ENCODE measurements at regions not wholly inside any gene's neighbourhood (a gene's known extent, or its start where the extent isn't known, plus 50 kb on each side); places are given as distances from the start of the nearest gene placed in this dataset.

- TF ChIP-seq, protein P1, sequence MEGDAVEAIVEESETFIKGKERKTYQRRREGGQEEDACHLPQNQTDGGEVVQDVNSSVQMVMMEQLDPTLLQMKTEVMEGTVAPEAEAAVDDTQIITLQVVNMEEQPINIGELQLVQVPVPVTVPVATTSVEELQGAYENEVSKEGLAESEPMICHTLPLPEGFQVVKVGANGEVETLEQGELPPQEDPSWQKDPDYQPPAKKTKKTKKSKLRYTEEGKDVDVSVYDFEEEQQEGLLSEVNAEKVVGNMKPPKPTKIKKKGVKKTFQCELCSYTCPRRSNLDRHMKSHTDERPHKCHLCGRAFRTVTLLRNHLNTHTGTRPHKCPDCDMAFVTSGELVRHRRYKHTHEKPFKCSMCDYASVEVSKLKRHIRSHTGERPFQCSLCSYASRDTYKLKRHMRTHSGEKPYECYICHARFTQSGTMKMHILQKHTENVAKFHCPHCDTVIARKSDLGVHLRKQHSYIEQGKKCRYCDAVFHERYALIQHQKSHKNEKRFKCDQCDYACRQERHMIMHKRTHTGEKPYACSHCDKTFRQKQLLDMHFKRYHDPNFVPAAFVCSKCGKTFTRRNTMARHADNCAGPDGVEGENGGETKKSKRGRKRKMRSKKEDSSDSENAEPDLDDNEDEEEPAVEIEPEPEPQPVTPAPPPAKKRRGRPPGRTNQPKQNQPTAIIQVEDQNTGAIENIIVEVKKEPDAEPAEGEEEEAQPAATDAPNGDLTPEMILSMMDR (IDR thresholded peaks at IDR 0.05) = no peak
- Histone ChIP-seq H3K4me1 (no peaks in the 10 kb centered on the region), H3K9me3 (no peaks in the 10 kb centered on the region), H3K27ac (no peak overlapping the region), H3K36me3 (no peaks in the 10 kb centered on the region), H3K4me3 (no peak overlapping the region), H3K27me3 (no peaks in the 10 kb centered on the region)
- intact Hi-C loops (cut with DNase I; ENCODE audit: low total_unique reads) = loop anchor here (10.0 kb wide), 1 partner anchor 87 kb away; no protein-coding TSS in a partner anchor
- no peak for DNase-seq
Measured at GRCh38 chr3:8327739-8328138, 173.9 kb upstream of the LMCD1 start.

- Histone ChIP-seq H3K36me3 (no peaks in the 10 kb centered on the region), H3K27ac (no peak overlapping the region), H3K4me1 (no peaks in the 10 kb centered on the region), H3K9me3 (no peaks in the 10 kb centered on the region), H3K4me3 (no peak overlapping the region), H3K27me3 (no peaks in the 10 kb centered on the region)
- intact Hi-C loops (cut with DNase I; ENCODE audit: low total_unique reads) = loop anchor here (10.0 kb wide), 1 partner anchor 86 kb away; no protein-coding TSS in a partner anchor
- TF ChIP-seq, protein P1 (IDR thresholded peaks at IDR 0.05) = no peak
- no peak for DNase-seq
Measured at GRCh38 chr3:8328967-8329366, 172.7 kb upstream of the LMCD1 start.

- DNase-seq = no peak
- Histone ChIP-seq H3K4me1 (no peaks in the 10 kb centered on the region), H3K9me3 (no peaks in the 10 kb centered on the region), H3K4me3 (no peak overlapping the region), H3K36me3 (no peaks in the 10 kb centered on the region), H3K27me3 (no peaks in the 10 kb centered on the region), H3K27ac (no peak overlapping the region)
- intact Hi-C loops (cut with DNase I; ENCODE audit: low total_unique reads) = loop anchor here (10.0 kb wide), 1 partner anchor 85 kb away; no protein-coding TSS in a partner anchor
- TF ChIP-seq, protein P1 (IDR thresholded peaks at IDR 0.05) = no peak
Measured at GRCh38 chr3:8329598-8329997, 172.0 kb upstream of the LMCD1 start.

- H3K9me3 ChIP-seq = no peaks in the 10 kb centered on the region
Measured at GRCh38 chr3:8336456-8336855, 165.2 kb upstream of the LMCD1 start.

GRCh38 chr3:8338424-8338823 is 163.2 kb upstream of the LMCD1 start:
- DNase-seq = no peak
- TF ChIP-seq, protein P1 (IDR thresholded peaks at IDR 0.05) = no peak
- Histone ChIP-seq H3K27ac (no peak overlapping the region), H3K36me3 (no peaks in the 10 kb centered on the region), H3K27me3 (no peaks in the 10 kb centered on the region), H3K4me1 (peaks cover 0 to 14% (median 0%) of the 10 kb centered on the region in 4 donors), H3K9me3 (no peaks in the 10 kb centered on the region), H3K4me3 (no peak overlapping the region)
- intact Hi-C loops (cut with DNase I; ENCODE audit: low total_unique reads) = no loop called here

More at GRCh38 chr3:8336456-8336855, 165.2 kb upstream of the LMCD1 start:
- Histone ChIP-seq H3K27me3 (no peaks in the 10 kb centered on the region), H3K36me3 (no peaks in the 10 kb centered on the region), H3K27ac (no peak overlapping the region), H3K4me1 (peaks cover 0 to 6% (median 0%) of the 10 kb centered on the region in 4 donors), H3K4me3 (no peak overlapping the region)
- TF ChIP-seq, protein P1 (IDR thresholded peaks at IDR 0.05) = no peak
- intact Hi-C loops (cut with DNase I; ENCODE audit: low total_unique reads) = no loop called here
- no peak for DNase-seq

- Histone ChIP-seq H3K4me1 (peaks cover 0 to 14% (median 0%) of the 10 kb centered on the region in 4 donors), H3K4me3 (no peak overlapping the region), H3K27ac (no peak overlapping the region), H3K36me3 (no peaks in the 10 kb centered on the region), H3K9me3 (peaks cover 0 to 13% (median 3%) of the 10 kb centered on the region in 3 donors), H3K27me3 (no peaks in the 10 kb centered on the region)
- TF ChIP-seq, protein P1 (IDR thresholded peaks at IDR 0.05) = no peak
- intact Hi-C loops (cut with DNase I; ENCODE audit: low total_unique reads) = no loop called here
- DNase-seq = no peak
Measured at GRCh38 chr3:8341821-8342247, 159.8 kb upstream of the LMCD1 start.
